Iris pigment epithelial cell (primary cell): ENCODE measurements at regions not wholly inside any gene's neighbourhood (a gene's known extent, or its start where the extent isn't known, plus 50 kb on each side); places are given as distances from the start of the nearest gene placed in this dataset.
A peak's percentile ranks its signal among the peaks of the same experiment; 100 is the strongest.
"Not testable (repeated sequence)": the region's sequence is repeated elsewhere in the genome, so short reads cannot be mapped to it uniquely, and the experiment has no call there.

Experiments
- DNase-seq: peaks from one replicate; pipeline ENCODE4 v3.0.0-alpha.2; 2011; ENCODE audit warnings: low read depth

- no peak for DNase-seq
These were observed 53.6 kb downstream of the APCS start for GRCh38 chr1:159641221-159641620.

- DNase-seq: no peak
These were observed 59.1 kb downstream of the APCS start for GRCh38 chr1:159646687-159647086.

- DNase-seq: no peak
These were observed 60.0 kb downstream of the APCS start for GRCh38 chr1:159647616-159648015.

GRCh38 chr1:159652506-159652905, 61.9 kb downstream of the CRP start:
- peak; percentile 19 for DNase-seq

- DNase-seq: peak; percentile 35
These were observed 61.2 kb downstream of the CRP start for GRCh38 chr1:159653201-159653600.

- not testable (repeated sequence) for DNase-seq
These were observed 56.9 kb downstream of the CRP start for GRCh38 chr1:159657477-159657876.
